ENCODE measurements at regions not wholly inside any gene's neighbourhood (a gene's known extent, or its start where the extent isn't known, plus 50 kb on each side); places are given as distances from the start of the nearest gene placed in this dataset.

GRCh38 chr14:98154254-98154653, 1117.7 kb downstream of the BCL11B start:
- intact Hi-C loops (cut with DNase I) = no loop called here

GRCh38 chr14:98156411-98156810, 1115.6 kb downstream of the BCL11B start:
- DNase-seq (ENCODE audit: low spot score) = no peak
- intact Hi-C loops (cut with DNase I) = no loop called here

More at GRCh38 chr14:98154254-98154653, 1117.7 kb downstream of the BCL11B start:
- no peak for DNase-seq (ENCODE audit: low spot score)

GRCh38 chr14:98160901-98161300, 1111.1 kb downstream of the BCL11B start:
- no peak for DNase-seq (ENCODE audit: low spot score)
- intact Hi-C loops (cut with DNase I) = no loop called here

- intact Hi-C loops (cut with DNase I) = no loop called here
- no peak for DNase-seq (ENCODE audit: low spot score)
These were observed 1110.6 kb downstream of the BCL11B start for GRCh38 chr14:98161356-98161755.

GRCh38 chr14:98162856-98163805, 1108.9 kb downstream of the BCL11B start:
- no peak for DNase-seq (ENCODE audit: low spot score)
- intact Hi-C loops (cut with DNase I) = no loop called here

GRCh38 chr14:98163873-98164272, 1108.1 kb downstream of the BCL11B start:
- no peak for DNase-seq (ENCODE audit: low spot score)
- intact Hi-C loops (cut with DNase I) = no loop called here

GRCh38 chr14:98165976-98166375, 1106.0 kb downstream of the BCL11B start:
- DNase-seq (ENCODE audit: low spot score) = no peak
- intact Hi-C loops (cut with DNase I) = no loop called here

GRCh38 chr14:98167275-98167674, 1104.7 kb downstream of the BCL11B start:
- DNase-seq (ENCODE audit: low spot score) = no peak
- intact Hi-C loops (cut with DNase I) = no loop called here

GRCh38 chr14:98167705-98168104, 1104.3 kb downstream of the BCL11B start:
- intact Hi-C loops (cut with DNase I) = no loop called here
- no peak for DNase-seq (ENCODE audit: low spot score)

GRCh38 chr14:98168211-98168985, 1103.6 kb downstream of the BCL11B start:
- intact Hi-C loops (cut with DNase I) = no loop called here
- DNase-seq (ENCODE audit: low spot score) = no peak

- intact Hi-C loops (cut with DNase I) = no loop called here
- no peak for DNase-seq (ENCODE audit: low spot score)
These were observed 1102.8 kb downstream of the BCL11B start for GRCh38 chr14:98169170-98169587.

GRCh38 chr14:98170575-98170974, 1101.4 kb downstream of the BCL11B start:
- intact Hi-C loops (cut with DNase I) = no loop called here
- DNase-seq (ENCODE audit: low spot score) = no peak

- DNase-seq (ENCODE audit: low spot score) = no peak
- intact Hi-C loops (cut with DNase I) = no loop called here
These were observed 1100.3 kb downstream of the BCL11B start for GRCh38 chr14:98171654-98172053.

- no peak for DNase-seq (ENCODE audit: low spot score)
These were observed 1099.7 kb downstream of the BCL11B start for GRCh38 chr14:98172243-98172778.

GRCh38 chr14:98173305-98173704, 1098.7 kb downstream of the BCL11B start:
- intact Hi-C loops (cut with DNase I) = no loop called here
- DNase-seq (ENCODE audit: low spot score) = no peak

More at GRCh38 chr14:98172243-98172778, 1099.7 kb downstream of the BCL11B start:
- intact Hi-C loops (cut with DNase I) = no loop called here

GRCh38 chr14:98174041-98174440, 1098.0 kb downstream of the BCL11B start:
- intact Hi-C loops (cut with DNase I) = no loop called here
- no peak for DNase-seq (ENCODE audit: low spot score)

- intact Hi-C loops (cut with DNase I) = no loop called here
- no peak for DNase-seq (ENCODE audit: low spot score)
These were observed 1096.6 kb downstream of the BCL11B start for GRCh38 chr14:98175436-98175835.

GRCh38 chr14:98175881-98176280, 1096.1 kb downstream of the BCL11B start:
- DNase-seq (ENCODE audit: low spot score) = no peak
- intact Hi-C loops (cut with DNase I) = no loop called here

GRCh38 chr14:98176892-98177291, 1095.1 kb downstream of the BCL11B start:
- DNase-seq (ENCODE audit: low spot score) = no peak
- intact Hi-C loops (cut with DNase I) = no loop called here

GRCh38 chr14:98177551-98177950, 1094.4 kb downstream of the BCL11B start:
- intact Hi-C loops (cut with DNase I) = no loop called here
- no peak for DNase-seq (ENCODE audit: low spot score)
